NCI-H2081 treated with DMSO at 0.1 percent for 48 hours (cell line): ENCODE measurements at regions not wholly inside any gene's neighbourhood (a gene's known extent, or its start where the extent isn't known, plus 50 kb on each side); places are given as distances from the start of the nearest gene placed in this dataset.

Source experiments
- DNase-seq: peaks from one replicate; lab custom pipeline; 2025; lab: John Stamatoyannopoulos, UW

DNA sequence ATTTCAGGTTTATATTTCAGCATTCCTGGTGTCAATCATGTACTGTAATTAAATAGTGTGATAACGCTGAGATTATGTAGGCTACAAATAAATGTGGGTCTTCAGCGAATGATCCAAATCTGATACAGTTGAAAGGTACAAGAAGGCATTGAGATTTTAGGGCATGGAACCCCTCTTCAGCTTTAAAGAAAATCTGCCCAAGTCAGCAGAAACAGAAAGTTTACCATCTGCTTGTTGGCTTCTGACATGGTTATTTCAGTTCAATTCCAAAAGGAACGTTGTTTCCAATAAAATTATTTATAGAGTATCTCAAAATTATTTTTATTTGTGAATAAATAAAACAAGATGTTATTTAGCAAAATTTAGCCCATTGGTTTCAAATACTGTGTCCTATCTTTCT is 400.2 kb upstream of the RORA start:
- no peak for DNase-seq

DNA sequence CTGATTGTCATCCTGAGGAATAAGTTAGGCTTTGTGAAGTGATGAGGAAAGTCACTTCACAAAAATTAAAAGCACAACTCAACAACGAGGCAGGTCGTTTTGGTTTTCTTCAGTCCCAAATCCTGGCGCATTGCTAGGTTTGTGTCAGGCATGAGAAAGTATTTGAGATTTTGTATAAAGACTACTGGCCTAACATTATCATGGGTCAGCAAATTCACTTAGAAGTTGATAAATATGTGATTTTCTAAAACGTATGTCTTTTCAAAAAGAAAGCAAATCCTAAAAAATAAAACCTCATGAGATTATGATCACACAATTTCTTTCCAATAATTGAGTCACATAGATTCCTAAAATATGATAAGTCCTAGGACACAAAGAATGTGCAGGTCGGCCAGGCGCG is 395.8 kb upstream of the RORA start:
- DNase-seq: no peak

- no peak for DNase-seq
Measured at GRCh38 chr15:61623746-61624145, 394.6 kb upstream of the RORA start.

DNA sequence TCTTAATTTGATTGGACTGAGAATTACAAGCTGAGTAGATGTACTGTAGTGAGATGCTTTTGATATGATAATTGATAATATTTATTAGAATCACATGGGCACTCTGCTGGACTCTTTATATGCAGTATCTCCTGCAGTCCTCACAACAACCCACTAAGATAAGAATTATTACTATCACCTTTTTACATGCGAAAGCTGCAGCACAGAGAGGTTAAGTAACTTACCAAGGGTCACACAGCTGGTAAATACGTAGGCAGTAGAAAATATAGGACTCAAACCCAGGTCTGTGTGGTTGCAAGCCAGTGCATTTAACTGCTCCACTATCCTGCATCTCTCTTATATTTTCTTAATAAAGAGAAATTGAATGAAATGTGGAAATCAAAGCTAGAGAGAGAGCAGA is 392.8 kb upstream of the RORA start:
- DNase-seq: no peak

- DNase-seq: no peak
Measured at GRCh38 chr15:61621146-61621545, 392.0 kb upstream of the RORA start.

- no peak for DNase-seq
Measured at GRCh38 chr15:61620151-61620550, 391.0 kb upstream of the RORA start.

GRCh38 chr15:61613729-61614128 is 384.6 kb upstream of the RORA start:
- DNase-seq: no peak

DNA sequence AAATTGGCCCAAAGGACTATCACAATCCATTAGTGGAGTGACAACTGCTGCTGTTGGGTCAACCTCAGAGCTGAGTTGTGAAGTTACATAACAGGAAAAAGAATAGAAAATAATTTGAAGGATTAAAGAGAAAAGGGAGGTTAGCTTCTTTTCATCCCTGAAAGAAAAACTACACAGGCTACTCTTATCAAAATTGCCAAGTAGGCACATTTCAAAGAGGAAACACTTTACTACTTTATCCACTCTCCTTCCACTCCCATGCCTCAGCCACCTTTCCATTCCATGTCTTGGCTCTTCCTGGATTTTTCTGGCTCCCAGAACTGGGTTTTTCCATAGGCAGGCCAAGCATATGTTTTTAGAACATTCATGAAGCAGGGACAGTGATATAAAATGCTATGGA is 384.0 kb upstream of the RORA start:
- DNase-seq: no peak

GRCh38 chr15:61612111-61612510 is 383.0 kb upstream of the RORA start:
- no peak for DNase-seq

DNA sequence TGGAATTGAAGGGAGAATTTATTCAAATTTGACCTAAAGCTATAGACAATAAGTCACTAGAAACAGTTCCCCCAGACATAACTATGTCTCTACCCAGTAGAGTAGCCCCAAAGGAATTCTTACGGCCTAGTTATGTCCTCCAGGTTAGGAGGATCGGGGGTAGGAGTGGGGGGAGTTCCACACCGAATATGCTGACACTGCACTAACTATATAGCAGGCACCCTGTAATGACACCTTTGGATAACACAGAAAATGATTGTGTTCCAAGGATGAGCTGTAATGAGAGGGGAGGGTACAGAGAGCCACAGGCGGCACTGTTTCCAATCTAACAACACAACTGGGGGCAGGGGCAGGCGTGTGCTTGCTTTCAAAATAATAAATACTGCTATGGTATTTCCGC is 376.2 kb upstream of the RORA start:
- no peak for DNase-seq

GRCh38 chr15:61598655-61599054 is 369.6 kb upstream of the RORA start:
- no peak for DNase-seq

DNA sequence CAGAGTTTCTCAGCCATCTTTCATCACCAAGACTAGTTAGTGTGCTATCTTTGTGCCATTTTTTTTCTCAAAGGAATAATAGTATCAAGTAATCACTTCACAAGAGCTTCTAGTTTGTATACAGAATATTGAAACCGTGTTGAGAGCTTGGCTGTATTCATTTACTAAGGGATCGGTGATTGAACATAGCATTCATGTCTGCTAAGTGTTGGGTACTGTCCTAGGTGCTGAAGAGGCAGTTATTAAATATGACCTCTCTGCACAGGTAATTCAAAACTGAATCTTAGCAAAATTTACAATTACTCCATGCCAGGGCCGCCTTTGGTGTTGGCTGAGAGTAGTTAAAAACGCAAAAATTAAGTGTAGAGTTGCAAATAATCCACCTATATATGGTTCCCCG is 355.3 kb upstream of the RORA start:
- no peak for DNase-seq

DNA sequence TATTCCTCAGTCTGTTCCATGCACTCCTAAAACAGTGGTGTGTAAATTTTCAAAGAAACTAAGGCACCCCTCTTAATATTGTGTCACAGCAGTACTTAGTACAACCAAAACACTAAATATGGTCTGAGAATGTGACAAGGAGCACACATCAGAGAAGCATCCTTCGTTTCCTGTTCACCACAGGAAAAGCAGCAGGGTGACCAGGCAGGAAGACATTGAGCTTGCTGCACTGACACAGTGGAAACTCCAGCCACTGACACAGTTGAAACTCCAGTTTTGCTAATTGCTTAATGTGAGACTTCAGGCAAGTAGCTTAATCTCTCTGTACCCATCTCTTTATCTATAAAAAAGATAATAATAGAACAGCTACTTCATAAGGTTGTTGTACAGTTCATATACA is 353.0 kb upstream of the RORA start:
- no peak for DNase-seq

- no peak for DNase-seq
Measured at GRCh38 chr15:61575597-61575996, 346.5 kb upstream of the RORA start.

DNA sequence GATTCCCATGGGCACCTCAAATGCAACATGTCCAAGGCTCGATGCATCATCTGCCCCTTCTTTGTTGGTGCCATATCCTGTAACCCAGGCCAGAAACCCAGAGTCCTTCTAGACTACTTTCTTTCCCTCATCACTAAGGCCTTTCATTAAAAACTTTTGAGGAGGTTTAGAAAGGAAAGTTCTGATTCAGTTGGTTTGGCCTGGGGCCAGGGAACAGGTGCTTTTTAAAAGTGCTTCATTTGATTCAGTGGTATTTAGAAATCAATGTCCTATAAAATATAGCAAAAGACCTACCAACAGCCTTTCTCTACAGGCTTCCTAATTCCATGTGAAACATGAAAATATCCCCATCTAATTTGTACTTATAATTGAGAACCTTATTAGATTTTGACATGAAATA is 341.9 kb upstream of the RORA start:
- no peak for DNase-seq

DNA sequence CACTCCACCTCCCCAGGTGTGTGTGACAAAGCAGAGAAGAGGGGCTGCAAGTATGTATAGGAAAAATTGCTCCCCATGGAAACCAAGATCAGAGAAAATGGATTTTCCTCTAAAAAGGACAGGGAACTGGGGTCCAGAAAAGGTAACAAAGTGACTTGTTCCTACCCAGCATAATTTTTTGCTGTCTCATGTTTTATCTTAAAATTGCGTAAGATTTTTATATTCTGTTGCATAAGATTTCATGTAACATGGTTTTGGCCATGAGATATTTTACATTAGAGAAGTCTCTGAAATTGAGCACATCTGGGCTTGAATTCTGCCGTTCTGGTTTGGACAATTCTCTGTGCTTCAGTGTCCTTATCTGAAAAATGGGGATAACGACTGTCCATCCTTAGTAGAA is 335.7 kb upstream of the RORA start:
- no peak for DNase-seq

GRCh38 chr15:61558172-61559136 is 329.4 kb upstream of the RORA start:
- DNase-seq: no peak

DNA sequence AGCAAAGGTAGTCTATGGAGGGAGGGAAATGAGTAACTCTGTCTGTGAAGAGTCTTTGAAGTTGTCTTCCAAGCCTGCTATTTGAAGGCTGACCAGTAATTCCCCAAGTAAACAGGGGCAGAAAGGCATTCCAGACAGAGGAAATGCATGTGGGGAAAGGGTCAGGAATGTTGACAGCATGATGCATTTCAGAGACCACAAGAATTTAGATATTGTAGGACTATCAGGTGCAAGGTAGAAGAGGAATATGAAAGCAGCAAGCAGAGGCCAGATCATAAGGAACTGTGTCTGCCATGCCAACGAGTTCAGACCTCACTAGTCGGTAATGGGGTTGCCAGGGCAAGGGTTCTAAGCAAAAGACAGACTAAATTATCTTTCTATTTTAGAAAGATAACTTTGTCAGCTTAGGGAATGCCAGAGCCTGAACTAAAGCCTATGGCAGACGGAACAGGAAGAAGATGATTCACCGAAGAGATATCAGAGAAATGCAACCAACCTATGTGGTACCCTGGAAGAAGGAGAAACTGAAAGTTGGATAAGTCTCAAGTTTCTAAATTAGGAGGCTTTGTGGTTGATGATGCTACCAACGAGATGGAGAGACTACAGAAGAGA is 327.0 kb upstream of the RORA start:
- DNase-seq: no peak

DNA sequence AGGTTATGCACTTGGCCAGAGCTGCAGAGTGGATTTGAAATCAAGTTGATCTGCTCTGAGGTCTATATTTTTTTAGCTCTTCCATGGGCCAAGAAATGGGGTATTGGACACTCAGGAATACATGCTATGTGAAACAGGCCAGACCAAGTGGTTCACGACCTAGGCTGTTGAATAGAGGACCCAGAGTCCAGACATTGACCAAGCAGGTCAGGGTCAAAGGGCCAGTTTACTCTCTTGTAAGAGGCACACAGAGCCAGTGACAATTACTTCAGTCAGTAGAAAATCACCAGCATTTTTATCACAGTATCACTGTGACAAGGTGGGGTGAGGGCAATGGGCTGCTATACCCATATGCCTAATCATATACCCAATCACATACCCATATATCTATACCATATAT is 320.6 kb upstream of the RORA start:
- no peak for DNase-seq

DNA sequence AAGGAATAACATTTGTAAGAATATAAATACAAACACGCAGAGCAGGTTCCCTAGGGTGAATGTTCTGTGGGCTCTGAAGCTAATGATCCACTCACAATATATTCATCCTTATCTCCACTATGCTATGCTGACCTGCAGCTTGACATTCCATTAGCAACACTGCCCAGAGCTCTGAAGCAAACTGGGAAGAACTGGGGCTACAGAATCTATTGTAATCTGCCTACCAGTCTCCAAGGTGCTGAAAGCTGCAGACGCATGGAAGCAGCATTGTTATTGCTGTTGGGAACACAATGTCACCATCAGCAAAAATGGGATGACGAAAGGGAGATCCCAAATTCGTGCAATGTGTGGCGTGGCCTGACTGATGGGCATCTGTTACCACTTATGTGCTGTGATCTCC is 316.7 kb upstream of the RORA start:
- DNase-seq: no peak

DNA sequence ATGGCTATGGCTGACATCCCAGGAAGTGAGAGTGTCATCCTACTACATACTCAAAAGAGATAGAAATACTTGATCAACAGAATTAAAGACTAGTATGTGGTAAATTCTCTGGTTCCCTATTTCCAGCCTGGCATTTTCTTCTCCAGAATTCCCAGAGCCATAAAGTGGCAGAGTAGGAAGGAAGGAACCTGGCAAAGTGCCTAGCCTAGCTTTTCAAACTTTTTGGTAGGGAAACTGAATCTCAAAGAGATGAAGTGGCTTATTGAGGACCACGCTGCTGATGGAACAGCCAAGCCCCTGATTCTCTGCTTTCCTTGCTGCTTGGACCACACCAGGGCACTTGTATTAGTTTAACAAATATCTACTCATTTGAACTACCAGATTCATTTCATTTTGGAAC is 312.4 kb upstream of the RORA start:
- DNase-seq: no peak

DNA sequence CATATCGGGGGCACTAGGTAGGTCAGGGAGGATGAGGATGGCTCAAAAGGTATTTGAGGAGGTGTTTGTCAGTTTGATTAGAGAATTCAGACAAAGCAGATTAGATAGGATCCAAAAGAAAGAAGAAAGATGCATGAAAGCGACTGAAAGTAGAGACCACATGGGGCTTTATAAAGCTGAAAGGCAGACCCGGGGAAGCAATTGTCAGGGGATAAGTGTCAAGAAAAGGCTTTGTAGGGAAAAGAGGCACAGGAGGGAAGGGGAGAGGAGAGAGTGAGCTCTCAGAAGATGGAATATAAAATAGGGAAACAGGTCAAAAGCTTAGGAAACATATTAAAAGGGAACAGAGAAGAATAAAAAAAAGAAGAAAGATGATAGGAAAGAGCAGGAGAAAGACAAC is 308.2 kb upstream of the RORA start:
- DNase-seq: no peak

GRCh38 chr15:61534986-61535385 is 305.9 kb upstream of the RORA start:
- no peak for DNase-seq

DNA sequence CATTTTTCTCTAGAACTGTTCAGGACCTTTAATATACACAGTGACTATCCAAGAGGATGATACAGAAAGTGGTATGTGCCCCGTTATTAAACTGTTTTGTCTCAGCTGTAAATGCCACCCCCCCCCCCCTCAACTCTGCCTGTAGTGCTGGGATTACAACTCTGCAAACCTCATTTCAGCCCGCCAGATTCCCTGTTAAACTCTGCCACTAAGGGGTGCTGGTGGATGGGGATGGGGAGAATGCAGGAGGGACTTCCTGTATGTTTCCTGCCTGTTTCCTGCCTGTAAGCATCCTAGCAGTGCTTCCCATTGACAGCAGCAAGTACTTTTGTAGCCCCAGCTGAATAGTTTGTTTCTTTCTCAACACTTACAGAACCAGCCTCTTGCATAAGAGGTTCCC is 301.7 kb upstream of the RORA start:
- DNase-seq: no peak
